ENCODE measurements at regions not wholly inside any gene's neighbourhood (a gene's known extent, or its start where the extent isn't known, plus 50 kb on each side); places are given as distances from the start of the nearest gene placed in this dataset.

DNA sequence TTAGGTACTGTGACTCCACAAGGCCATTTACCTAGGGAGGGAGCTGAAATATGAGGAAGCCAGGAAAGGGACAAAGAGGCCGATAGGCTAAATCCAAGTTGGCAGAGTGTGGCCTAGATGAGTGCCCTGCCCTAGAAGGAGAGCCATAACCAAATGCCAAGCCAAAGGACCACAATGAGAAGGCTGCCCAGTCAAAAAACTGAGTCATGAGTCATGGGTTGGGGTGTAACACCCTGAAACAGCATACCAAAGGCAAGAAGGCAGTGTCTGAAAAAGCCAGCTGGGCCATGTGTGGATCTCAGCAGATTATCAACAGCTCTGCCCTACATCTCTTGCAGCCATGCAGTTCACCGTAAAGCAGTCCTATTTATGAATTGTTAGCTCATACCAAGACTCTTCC lies 171.7 kb downstream of the PHLDA1 start:
- TF ChIP-seq, protein P1, sequence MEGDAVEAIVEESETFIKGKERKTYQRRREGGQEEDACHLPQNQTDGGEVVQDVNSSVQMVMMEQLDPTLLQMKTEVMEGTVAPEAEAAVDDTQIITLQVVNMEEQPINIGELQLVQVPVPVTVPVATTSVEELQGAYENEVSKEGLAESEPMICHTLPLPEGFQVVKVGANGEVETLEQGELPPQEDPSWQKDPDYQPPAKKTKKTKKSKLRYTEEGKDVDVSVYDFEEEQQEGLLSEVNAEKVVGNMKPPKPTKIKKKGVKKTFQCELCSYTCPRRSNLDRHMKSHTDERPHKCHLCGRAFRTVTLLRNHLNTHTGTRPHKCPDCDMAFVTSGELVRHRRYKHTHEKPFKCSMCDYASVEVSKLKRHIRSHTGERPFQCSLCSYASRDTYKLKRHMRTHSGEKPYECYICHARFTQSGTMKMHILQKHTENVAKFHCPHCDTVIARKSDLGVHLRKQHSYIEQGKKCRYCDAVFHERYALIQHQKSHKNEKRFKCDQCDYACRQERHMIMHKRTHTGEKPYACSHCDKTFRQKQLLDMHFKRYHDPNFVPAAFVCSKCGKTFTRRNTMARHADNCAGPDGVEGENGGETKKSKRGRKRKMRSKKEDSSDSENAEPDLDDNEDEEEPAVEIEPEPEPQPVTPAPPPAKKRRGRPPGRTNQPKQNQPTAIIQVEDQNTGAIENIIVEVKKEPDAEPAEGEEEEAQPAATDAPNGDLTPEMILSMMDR (IDR thresholded peaks at IDR 0.05) = no peak
- TF ChIP-seq POLR2A (IDR thresholded peaks at IDR 0.05) = no peak

All from thyroid gland (tissue), 4 donors.